Stimulated activated CD4-positive, alpha-beta T cell treated with anti-CD3 and anti-CD28 coated beads, TNF-alpha, amount 100 ng/mL, for 1 hour (primary cell): ENCODE measurements at regions not wholly inside any gene's neighbourhood (a gene's known extent, or its start where the extent isn't known, plus 50 kb on each side); places are given as distances from the start of the nearest gene placed in this dataset.
"Not testable (repeated sequence)": the region's sequence is repeated elsewhere in the genome, so short reads cannot be mapped to it uniquely, and the experiment has no call there.

Experiments
- DNase-seq, 3 donors: peaks; one replicate each; pipeline ENCODE4 v3.0.0-alpha.2; 2020; ENCODE audit warnings: low read depth in 3 of 3, low spot score in 1 of 3

GRCh38 chr6:167707686-167708500, 118.8 kb upstream of the AFDN start:
- no peak for DNase-seq

GRCh38 chr6:167708501-167709094, 118.1 kb upstream of the AFDN start:
- no peak for DNase-seq

- DNase-seq = no peak
Measured at GRCh38 chr6:167709196-167709595, 117.5 kb upstream of the AFDN start.

- not testable (repeated sequence) for DNase-seq
Measured at GRCh38 chr6:167709776-167710336, 116.9 kb upstream of the AFDN start.

GRCh38 chr6:167710363-167710920, 116.3 kb upstream of the AFDN start:
- no peak for DNase-seq

GRCh38 chr6:167711211-167711610, 115.5 kb upstream of the AFDN start:
- DNase-seq = no peak

GRCh38 chr6:167711768-167712730, 114.7 kb upstream of the AFDN start:
- DNase-seq = no peak

GRCh38 chr6:167712731-167713475, 113.8 kb upstream of the AFDN start:
- DNase-seq = no peak

GRCh38 chr6:167714152-167714551, 112.6 kb upstream of the AFDN start:
- no peak for DNase-seq

- no peak for DNase-seq
Measured at GRCh38 chr6:167717455-167717854, 109.3 kb upstream of the AFDN start.

- DNase-seq = no peak
Measured at GRCh38 chr6:167717867-167718266, 108.8 kb upstream of the AFDN start.

- DNase-seq = no peak
Measured at GRCh38 chr6:167719920-167720319, 106.8 kb upstream of the AFDN start.

- DNase-seq = no peak
Measured at GRCh38 chr6:167720456-167721285, 106.0 kb upstream of the AFDN start.

GRCh38 chr6:167721291-167721690, 105.4 kb upstream of the AFDN start:
- DNase-seq = no peak

- no peak for DNase-seq
Measured at GRCh38 chr6:167722634-167723309, 103.9 kb upstream of the AFDN start.

- no peak for DNase-seq
Measured at GRCh38 chr6:167726043-167726621, 100.6 kb upstream of the AFDN start.

- DNase-seq = no peak
Measured at GRCh38 chr6:167730441-167730840, 96.3 kb upstream of the AFDN start.

GRCh38 chr6:167731216-167731615, 95.5 kb upstream of the AFDN start:
- no peak for DNase-seq
